Lower lobe of right lung (tissue), 2 donors: ENCODE measurements at regions not wholly inside any gene's neighbourhood (a gene's known extent, or its start where the extent isn't known, plus 50 kb on each side); places are given as distances from the start of the nearest gene placed in this dataset.
"Not testable (repeated sequence)": the region's sequence is repeated elsewhere in the genome, so short reads cannot be mapped to it uniquely, and the experiment has no call there.

Experiments used
- ATAC-seq, 2 donors: fragments of 200-7000 bp; cut with Tn5 transposase; one replicate each; pipeline ENCODE4 v1.9.1; 2020 to 2022; ENCODE audit warnings: mild to moderate bottlenecking in 2 of 2, moderate library complexity in 2 of 2
- DNase-seq: peaks from one replicate; pipeline ENCODE4 v3.0.0-alpha.2; 2020
- H3K27ac ChIP-seq: fragments of 200-600 bp; one replicate; pipeline ENCODE4 v1.8.0; 2022
- H3K27me3 ChIP-seq: fragments of 200-600 bp; one replicate; pipeline ENCODE4 v1.8.0; 2022; ENCODE audit warnings: low read depth
- H3K36me3 ChIP-seq: fragments of 200-600 bp; one replicate; pipeline ENCODE4 v1.8.0; 2022; ENCODE audit warnings: mild to moderate bottlenecking
- H3K4me1 ChIP-seq: fragments of 200-600 bp; one replicate; pipeline ENCODE4 v1.8.0; 2022
- H3K4me3 ChIP-seq: fragments of 200-600 bp; one replicate; pipeline ENCODE4 v1.8.0; 2022; ENCODE audit warnings: mild to moderate bottlenecking
- H3K9me3 ChIP-seq: fragments of 200-600 bp; one replicate; pipeline ENCODE4 v1.8.0; 2022
- CTCF ChIP-seq: fragments of 200-600 bp; IDR thresholded peaks from one replicate; pipeline ENCODE4 v1.8.0; 2022; ENCODE audit warnings: antibody characterized with exemption, mild to moderate bottlenecking
- intact Hi-C: fragments of 100-400 bp; cut with DNase I; formaldehyde crosslinking; loops from one replicate; pipeline ENCODE4 v1.11.0; 2022
- donor health status: DM: no; HTN: yes; CAD: no; lungs with severe emphysema.

- DNase-seq, result no peak
- no peak for ATAC-seq
- Histone ChIP-seq H3K4me3 (no peak overlapping the region), H3K36me3 (no peaks in the 10 kb centered on the region), H3K9me3 (no peaks in the 10 kb centered on the region), H3K4me1 (no peaks in the 10 kb centered on the region), H3K27ac (no peak overlapping the region), H3K27me3 (no peaks in the 10 kb centered on the region)
- intact Hi-C loops, result no loop called here
- TF ChIP-seq CTCF, result no peak
Observed at GRCh38 chr22:26970809-26971394, 313.5 kb downstream of the MIAT start.

- no peak for TF ChIP-seq CTCF
- Histone ChIP-seq H3K36me3 (no peaks in the 10 kb centered on the region), H3K4me1 (no peaks in the 10 kb centered on the region), H3K27ac (no peak overlapping the region), H3K27me3 (no peaks in the 10 kb centered on the region), H3K4me3 (no peak overlapping the region), H3K9me3 (no peaks in the 10 kb centered on the region)
- intact Hi-C loops, result no loop called here
- no peak for DNase-seq
- no peak for ATAC-seq
Observed at GRCh38 chr22:26972286-26972685, 314.9 kb downstream of the MIAT start.

- ATAC-seq, H3K36me3 ChIP-seq, H3K27ac ChIP-seq, H3K4me3 ChIP-seq, DNase-seq, intact Hi-C loops, H3K27me3 ChIP-seq, H3K4me1 ChIP-seq, H3K9me3 ChIP-seq: not testable (repeated sequence)
Observed at GRCh38 chr22:26972915-26973314, 315.5 kb downstream of the MIAT start.

- no peak for ATAC-seq
- no peaks in the 10 kb centered on the region for H3K27me3 ChIP-seq
- H3K36me3 ChIP-seq, result no peaks in the 10 kb centered on the region
- no peak overlapping the region for H3K4me3 ChIP-seq
- TF ChIP-seq CTCF, result no peak
- DNase-seq, result no peak
- H3K9me3 ChIP-seq, result no peaks in the 10 kb centered on the region
- H3K4me1 ChIP-seq, result no peaks in the 10 kb centered on the region
- intact Hi-C loops, result no loop called here
- H3K27ac ChIP-seq, result no peak overlapping the region
Observed at GRCh38 chr22:26974034-26974433, 316.6 kb downstream of the MIAT start.

DNA sequence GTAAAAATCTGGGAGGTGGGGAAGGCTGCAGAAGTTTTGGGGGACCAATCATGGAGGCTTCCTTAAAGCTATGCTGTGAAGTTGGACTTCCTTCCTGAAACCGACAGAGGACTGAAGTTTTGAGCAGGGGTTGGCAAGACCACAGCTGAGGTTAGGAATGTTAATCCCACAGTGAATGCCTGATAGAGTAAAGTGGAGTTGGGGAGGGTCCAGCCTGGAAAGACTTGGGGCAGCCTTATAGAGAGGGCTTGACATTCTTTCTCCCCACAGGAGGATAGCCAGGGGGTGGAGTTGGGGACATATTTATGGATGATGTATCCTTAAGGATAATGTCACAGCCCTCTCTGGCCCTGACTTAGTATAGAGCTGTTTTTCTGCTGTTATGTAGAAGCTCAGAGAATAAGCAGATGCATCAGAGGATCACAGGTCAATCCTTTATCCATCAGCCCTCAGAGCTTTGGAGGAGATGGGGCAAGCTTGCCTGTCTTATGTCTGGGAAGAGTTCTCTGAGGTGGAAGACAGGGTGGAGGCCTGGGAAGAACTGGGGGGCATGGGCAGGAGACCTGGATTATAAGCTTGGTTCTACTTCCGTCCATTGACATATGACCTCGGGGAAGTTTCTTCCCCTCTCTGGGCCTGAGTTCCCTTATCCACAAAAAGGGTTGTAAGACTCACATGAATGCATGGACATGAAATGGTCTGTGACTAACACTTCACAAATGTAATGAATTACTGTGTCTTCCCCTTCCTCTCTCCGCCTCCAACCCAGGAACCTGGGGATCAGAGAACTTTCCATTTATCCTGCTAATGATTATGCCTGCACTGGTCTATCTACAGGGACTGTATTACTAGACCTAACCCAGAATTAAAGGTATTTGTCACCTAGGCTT, 317.8 kb downstream of the MIAT start:
- Histone ChIP-seq H3K4me3 (no peak overlapping the region), H3K9me3 (no peaks in the 10 kb centered on the region), H3K4me1 (no peaks in the 10 kb centered on the region), H3K36me3 (no peaks in the 10 kb centered on the region), H3K27ac (no peak overlapping the region), H3K27me3 (no peaks in the 10 kb centered on the region)
- no peak for TF ChIP-seq CTCF
- intact Hi-C loops, result no loop called here
- ATAC-seq (no peak), DNase-seq (no peak)

- no peaks in the 10 kb centered on the region for H3K9me3 ChIP-seq
- ATAC-seq, result no peak
- H3K27me3 ChIP-seq, result no peaks in the 10 kb centered on the region
- no peak overlapping the region for H3K27ac ChIP-seq
- no peaks in the 10 kb centered on the region for H3K36me3 ChIP-seq
- no peak for TF ChIP-seq CTCF
- DNase-seq, result no peak
- intact Hi-C loops, result no loop called here
- H3K4me3 ChIP-seq, result no peak overlapping the region
- peaks cover 4% of the 10 kb centered on the region for H3K4me1 ChIP-seq
Observed at GRCh38 chr22:26975865-26976264, 318.5 kb downstream of the MIAT start.
